ENCODE measurements at regions not wholly inside any gene's neighbourhood (a gene's known extent, or its start where the extent isn't known, plus 50 kb on each side); places are given as distances from the start of the nearest gene placed in this dataset.

DNA sequence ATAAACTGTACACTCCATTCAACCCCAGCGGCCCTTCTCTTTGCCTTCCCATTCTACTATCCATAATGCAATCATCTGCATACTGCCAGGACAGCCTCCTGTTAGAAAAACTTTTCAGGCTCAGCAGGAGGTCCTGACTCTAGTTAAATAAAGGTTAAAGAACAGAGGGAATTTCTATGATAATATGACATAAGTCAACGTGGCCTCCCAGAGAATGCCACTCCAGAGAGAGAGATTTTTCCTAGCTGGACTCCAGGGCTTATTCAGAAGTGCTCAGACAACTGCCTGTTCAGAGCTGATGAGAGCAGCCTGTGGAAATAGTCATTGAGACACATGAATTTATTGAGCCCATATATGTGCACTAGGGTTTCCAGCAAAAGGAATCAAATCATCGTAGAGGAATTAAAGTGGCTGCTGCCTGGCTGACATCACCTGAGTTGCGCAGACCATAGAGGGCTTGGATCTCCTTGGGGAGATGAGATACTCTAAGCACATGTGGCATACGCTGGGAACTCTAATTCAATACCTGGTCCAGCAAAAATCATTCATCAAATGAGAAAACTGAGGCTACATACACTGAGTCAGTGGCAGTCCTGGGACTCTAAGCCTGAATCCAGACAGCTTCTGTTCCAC is 736.2 kb downstream of the PTPRU start:
- DNase-seq (ENCODE audit: low spot score), result no peak

GRCh38 chr1:29971703-29972102 is 735.4 kb downstream of the PTPRU start:
- DNase-seq (ENCODE audit: low spot score), result no peak

DNA sequence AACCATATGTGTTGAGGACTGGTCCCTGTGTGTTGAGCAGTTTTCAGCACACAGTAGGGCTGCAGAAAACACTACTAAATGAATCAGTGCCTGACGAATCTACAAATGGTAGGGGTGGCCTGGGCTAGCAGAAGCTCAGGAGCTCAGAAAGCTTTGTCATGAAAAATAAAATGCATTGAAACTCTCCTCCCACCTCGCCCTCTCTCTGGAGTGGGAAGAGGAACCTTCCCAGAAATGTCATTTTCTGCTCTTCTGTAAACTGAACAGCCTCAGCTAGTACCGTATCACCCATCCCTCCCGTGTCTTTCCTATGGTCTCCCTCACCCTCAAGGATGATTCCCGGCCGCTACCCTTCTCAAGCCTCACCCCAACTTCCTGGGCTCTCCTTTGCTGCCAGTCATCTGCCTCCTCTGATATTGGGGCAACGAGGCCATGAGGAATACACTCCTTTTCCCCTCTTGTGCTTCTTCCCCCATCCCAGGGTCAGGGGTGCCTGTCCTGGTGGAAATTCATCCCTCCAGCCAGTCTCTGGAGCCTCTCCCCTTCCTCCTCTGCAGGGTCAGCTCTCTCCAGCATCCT is 734.5 kb downstream of the PTPRU start:
- no peak for DNase-seq (ENCODE audit: low spot score)

- DNase-seq (ENCODE audit: low spot score), result no peak
Measured at GRCh38 chr1:29969576-29969975, 733.3 kb downstream of the PTPRU start.

GRCh38 chr1:29967261-29967660 is 730.9 kb downstream of the PTPRU start:
- no peak for DNase-seq (ENCODE audit: low spot score)

DNA sequence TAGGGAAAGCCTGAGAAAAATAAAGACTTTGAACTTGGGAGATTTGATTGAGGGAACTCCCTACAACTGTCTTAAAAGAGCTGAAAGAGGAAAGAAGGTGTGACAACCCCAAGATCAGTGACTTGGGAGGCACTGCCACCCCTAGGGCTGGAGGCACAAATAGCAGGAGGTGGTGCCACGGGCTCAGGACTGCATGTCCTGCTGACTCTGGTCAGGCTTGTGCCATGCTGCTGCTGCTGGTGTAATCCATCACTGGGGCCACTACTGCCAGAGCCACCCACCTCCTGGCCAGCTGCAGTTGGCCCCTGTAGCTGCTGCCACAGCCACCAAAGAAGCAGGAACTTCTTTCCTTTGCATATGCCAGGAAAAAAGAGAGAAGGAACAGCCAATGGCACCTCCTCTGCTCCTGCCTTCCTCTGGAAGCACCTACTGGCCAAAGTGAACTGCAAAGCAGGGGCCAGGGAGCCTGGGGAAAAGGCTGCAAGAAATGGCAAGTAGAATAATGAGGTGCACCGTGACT is 730.3 kb downstream of the PTPRU start:
- DNase-seq (ENCODE audit: low spot score), result no peak

- DNase-seq (ENCODE audit: low spot score), result no peak
Measured at GRCh38 chr1:29964718-29965533, 728.6 kb downstream of the PTPRU start.

DNA sequence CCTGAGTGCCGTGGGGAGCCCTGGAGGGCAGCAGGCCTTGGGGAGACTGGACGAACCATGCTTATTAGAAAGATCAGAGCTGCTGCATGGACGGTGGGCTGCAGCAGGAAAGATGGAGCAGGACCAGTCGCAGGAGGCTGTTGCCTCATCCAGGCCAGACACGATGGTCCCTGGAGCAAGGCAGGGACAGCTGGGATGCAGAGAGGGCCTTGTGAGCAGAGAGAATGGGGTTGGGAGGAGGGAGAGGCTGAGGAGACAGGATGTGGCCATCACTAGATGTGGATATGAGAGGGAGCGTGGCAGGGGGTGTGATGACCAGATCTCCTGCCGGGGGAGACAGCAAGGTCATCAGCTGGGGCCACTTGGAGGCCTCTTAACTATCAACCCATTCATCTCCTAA is 727.6 kb downstream of the PTPRU start:
- DNase-seq (ENCODE audit: low spot score), result no peak

DNA sequence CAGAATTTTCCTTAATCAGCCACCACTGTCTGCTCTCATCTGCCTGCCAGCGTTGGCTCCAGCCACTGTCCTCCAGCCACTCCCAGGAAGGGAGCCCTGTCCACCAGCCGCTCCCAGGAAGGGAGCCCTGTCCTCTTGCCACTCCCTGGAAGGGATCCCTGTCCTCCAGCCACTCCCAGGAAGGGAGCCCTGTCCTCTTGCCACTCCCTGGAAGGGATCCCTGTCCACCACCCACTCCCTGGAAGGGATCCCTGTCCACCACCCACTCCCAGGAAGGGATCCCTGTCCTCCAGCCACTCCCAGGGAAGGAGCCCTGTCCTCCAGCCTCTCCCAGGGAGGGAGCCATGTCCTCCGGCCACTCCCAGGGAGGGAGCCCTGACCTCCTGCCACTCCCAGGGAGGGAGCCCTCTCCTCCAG is 726.5 kb downstream of the PTPRU start:
- DNase-seq (ENCODE audit: low spot score), result no peak

- no peak for DNase-seq (ENCODE audit: low spot score)
Measured at GRCh38 chr1:29962336-29962735, 726.0 kb downstream of the PTPRU start.

- DNase-seq (ENCODE audit: low spot score), result no peak
Measured at GRCh38 chr1:29961293-29962059, 725.2 kb downstream of the PTPRU start.

DNA sequence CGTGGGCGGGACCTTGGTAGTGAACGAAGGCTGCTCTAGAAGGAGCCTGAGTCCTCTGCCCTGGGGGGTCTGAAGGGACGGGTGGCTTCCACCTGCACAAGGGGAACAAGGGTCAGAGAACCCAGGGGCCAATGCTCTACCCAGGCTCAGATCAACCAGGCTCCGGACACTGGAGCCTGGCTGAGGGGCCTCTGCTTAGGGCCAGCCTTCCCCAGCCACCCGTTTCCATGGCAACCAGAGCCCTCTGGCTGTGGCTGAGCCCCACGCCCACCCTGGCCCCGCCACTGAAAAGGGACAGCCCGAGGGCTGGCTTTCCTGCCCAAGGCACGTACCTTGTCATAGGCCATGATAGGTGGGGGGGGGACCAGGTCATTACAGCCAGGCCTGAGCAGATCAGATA is 724.6 kb downstream of the PTPRU start:
- DNase-seq (ENCODE audit: low spot score), result no peak

GRCh38 chr1:29960156-29960755 is 723.9 kb downstream of the PTPRU start:
- peak; percentile 4 for DNase-seq (ENCODE audit: low spot score)

DNA sequence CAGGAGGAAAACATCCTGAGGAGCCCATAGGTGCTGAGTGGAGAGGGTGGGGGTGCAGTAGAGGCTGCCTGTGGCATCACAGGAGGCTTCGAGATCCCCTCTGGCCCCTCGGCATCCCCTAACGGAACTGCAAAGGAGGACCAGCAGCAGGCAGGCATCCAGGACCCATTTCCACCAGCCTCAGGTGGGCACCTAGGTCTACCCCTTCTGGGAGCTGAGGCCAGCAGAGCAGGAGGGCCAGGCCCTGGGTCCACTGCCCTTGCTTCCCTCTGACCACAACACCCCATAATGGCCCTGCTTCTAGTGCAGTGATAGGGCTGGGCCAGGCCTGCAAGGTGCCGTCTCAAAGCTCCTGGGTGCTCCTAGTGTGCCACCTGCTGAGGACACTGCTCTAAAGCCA is 723.0 kb downstream of the PTPRU start:
- no peak for DNase-seq (ENCODE audit: low spot score)

DNA sequence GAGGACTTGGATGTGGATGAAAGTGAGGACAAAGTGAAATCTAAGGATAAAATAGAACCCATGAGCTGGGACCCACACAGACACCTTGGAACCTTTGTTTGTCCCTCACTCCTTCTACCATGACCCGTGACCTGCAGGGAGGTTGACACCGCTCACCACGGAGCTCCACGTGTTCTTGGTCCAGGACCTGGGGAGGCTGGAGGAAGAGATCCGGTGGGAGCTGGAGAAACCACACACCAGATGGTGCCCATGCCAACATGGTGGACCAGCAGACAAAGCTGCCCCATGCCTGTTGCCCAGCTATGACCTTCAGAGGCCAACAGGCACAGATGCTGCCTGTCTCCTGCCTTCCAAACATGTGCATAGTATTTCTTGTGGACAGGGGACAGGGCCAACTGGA is 721.9 kb downstream of the PTPRU start:
- DNase-seq (ENCODE audit: low spot score), result no peak

DNA sequence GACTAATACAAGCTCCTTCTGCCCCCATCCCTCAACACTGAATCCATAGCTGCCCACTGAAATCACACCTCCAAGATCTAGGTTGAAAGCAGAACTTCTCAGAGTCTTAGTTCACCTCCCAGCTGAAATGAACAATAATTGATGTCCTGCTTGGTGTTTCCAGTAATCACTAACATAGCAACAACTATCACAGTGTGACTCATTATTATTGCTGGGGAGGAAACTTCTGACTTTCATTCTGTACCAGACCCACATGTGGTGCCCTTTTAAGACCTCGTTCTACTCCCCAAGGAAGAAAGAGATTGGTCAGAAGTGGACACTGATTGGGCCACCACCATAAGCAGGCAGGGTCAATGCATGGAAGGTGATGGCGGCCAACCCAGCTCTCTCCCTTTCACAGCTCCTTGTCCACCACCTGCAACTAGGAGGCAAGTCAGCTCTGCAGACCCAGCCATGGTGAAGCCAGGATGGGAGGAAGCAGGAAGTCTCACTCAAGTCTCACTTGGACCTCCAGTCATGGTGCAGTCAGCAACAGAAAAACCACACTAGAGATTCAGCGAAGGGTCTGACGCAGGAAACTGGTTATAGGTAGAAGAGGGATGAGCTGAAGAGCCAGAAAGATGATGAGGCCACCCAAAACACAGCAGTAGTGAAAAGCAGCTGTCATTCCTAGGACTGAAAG is 720.2 kb downstream of the PTPRU start:
- DNase-seq (ENCODE audit: low spot score), result no peak

DNA sequence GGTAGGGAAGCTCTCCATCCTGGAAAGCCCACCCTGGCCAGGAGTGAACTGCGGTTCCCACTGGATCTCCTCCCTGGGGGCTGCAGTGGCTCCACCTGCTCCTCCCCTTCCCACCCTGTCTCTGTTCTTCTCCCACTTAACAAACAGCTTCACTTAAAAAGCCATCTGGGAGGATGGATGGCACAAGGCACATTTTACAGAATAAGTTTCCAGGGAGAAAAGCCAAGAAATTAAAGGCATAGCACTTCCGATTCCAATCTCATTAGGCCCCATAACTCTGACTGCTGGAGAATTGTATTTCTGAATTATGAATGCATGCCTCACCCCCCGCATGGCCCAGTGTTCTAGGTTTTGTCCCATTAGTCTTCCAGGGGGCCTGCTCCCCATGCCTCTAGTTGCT is 718.3 kb downstream of the PTPRU start:
- no peak for DNase-seq (ENCODE audit: low spot score)

GRCh38 chr1:29953961-29954360 is 717.6 kb downstream of the PTPRU start:
- no peak for DNase-seq (ENCODE audit: low spot score)

DNA sequence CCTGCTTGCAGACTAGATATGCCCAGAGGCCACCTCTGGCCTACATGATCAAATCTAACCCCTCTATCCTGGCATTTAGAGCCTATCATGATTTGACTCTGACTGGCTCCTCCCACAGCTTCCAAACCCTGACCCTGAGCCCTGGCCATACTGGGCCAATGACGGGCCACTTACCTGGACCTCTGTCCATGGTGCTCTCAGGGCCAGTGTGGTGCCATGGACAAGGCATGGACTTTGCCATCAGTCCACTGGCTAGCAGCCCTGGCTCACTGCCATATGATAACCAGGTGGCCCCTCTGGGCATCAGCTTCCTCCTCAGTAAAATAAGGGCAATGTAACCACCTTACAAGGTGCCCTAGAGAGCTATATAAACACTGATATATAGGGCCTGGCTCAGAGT is 713.4 kb downstream of the PTPRU start:
- DNase-seq (ENCODE audit: low spot score), result no peak

DNA sequence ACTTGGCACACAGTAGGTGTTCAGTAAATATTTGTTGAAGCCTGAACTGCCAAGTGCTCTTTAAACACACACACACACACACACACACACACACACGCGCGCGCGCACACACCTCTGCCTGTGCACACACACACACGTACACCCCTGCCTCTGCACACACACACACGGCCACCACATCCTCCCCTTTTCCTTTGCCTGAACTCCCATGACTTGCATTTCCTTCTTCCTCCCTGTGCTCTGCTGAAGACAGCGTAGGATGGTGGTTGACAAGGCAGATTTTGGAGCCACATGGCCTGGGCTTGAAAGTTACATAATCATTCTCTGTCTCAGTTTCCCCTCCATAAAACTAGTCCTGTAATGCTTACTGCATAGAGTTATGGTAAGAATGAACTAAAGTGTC is 712.3 kb downstream of the PTPRU start:
- DNase-seq (ENCODE audit: low spot score), result no peak

GRCh38 chr1:29946057-29946456 is 709.7 kb downstream of the PTPRU start:
- DNase-seq (ENCODE audit: low spot score), result no peak
